GM19372 (cell line): ENCODE measurements at regions not wholly inside any gene's neighbourhood (a gene's known extent, or its start where the extent isn't known, plus 50 kb on each side); places are given as distances from the start of the nearest gene placed in this dataset.

Experiments used
- ATAC-seq: cut with Tn5 transposase; IDR thresholded peaks from one replicate; pipeline ENCODE4 v1.9.1; 2021; ENCODE audit warnings: mild to moderate bottlenecking, low read depth, moderate library complexity; ENCODE audit not compliant: unreplicated experiment

- no peak for ATAC-seq
Observed at GRCh38 chr10:8581521-8582225, 527.2 kb downstream of the GATA3 start.

DNA sequence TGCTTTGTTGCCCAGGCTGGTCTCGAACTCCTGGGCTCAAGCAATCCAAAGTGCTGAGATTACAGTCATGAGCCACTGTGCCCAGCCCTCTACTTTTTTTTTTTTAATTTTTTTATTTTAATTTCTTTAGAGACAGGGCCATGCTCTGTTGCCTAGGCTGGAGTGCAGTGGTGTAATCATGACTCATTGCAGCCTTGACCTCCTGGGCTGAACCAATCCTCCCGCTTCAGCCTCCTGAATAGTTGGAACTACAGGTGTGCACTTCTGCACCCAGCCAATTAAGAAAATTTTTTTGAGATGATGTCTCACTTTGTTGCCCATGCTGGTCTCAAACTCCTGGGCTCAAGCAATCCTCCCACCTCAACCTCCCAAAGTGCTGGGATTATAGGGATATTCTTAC lies 528.6 kb downstream of the GATA3 start:
- ATAC-seq: no peak

GRCh38 chr10:8584666-8585065 lies 530.2 kb downstream of the GATA3 start:
- ATAC-seq: no peak

- ATAC-seq: no peak
Observed at GRCh38 chr10:8586504-8586903, 532.0 kb downstream of the GATA3 start.

DNA sequence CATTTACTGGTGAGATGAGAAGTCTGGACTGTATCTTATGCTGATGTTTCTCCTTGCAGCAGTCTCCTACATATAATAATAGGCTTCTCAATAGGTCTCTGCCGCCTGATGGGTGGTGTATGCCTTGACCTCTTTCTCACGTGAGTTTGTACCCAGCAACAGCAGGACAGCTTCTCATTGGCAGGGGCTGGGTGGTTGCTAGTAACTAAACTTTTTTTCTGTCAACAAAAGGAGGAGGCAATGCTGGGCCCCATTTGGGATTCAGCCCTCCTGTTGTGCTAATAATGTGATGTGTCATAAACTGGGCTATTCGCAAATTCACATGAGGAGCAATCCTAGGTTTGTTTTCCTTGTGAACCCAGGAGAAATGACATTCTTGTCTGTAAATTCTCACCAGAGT lies 533.6 kb downstream of the GATA3 start:
- ATAC-seq: no peak

GRCh38 chr10:8590518-8590917 lies 536.0 kb downstream of the GATA3 start:
- no peak for ATAC-seq

- no peak for ATAC-seq
Observed at GRCh38 chr10:8591640-8592039, 537.2 kb downstream of the GATA3 start.

DNA sequence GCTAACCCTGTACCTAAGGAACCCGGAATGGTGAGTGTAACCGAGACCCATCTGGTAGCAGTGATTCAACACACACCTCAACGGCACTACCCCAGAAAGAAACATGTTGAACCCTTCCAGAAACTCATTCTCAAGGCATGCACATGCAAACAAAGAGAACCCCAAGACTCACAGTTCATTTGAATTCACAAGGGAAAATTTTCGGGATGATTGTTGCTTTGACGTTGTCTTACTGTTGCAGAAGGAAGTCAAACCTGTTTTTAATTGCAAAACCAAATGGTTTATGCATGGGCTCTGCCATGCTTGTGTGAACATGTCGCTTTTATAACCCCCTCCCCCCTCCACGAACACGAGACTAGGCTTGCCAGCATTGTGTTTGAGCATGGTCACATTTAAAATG lies 539.7 kb downstream of the GATA3 start:
- ATAC-seq: no peak

GRCh38 chr10:8594711-8595110 lies 540.2 kb downstream of the GATA3 start:
- no peak for ATAC-seq

DNA sequence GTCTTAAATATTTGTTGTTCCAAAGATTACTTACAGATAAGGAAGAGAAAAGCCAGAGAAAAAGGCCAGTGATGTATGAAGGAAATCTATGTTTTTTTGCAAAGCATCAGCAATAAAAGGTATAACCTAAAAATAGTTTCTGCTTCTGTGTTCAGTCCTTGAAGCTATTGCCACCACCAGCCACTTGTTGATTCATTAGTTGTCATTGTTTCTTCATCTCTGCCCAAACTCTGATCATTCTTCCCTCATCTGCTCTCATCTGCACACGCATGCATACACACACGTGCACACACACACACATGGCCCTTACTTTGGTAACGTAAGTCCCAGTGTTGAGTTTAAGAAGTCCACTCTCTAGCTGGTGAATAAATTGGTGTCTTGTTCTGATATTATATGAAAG lies 540.7 kb downstream of the GATA3 start:
- no peak for ATAC-seq

- ATAC-seq: no peak
Observed at GRCh38 chr10:8596929-8597472, 542.5 kb downstream of the GATA3 start.

- ATAC-seq: no peak
Observed at GRCh38 chr10:8600192-8600591, 545.7 kb downstream of the GATA3 start.

DNA sequence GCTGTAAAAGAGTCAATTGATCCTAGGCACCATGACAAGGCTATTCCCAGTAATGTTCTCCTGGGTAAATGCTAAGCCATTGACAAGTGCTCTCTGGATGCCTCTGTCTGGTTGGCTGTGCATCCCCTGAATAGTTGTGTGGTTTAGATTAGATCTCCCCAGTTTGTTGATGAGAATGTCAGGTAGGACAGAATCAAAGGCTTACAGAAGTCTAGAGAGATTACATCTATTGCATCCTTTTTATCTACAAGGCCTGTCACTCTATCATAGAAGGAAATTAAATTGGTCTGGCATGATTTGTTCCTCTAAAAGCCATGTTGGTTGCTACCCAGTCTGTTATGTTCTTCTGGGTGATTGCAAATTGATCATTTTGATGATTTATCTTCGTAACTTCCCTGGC lies 548.3 kb downstream of the GATA3 start:
- no peak for ATAC-seq

GRCh38 chr10:8614054-8614565 lies 559.6 kb downstream of the GATA3 start:
- ATAC-seq: no peak

DNA sequence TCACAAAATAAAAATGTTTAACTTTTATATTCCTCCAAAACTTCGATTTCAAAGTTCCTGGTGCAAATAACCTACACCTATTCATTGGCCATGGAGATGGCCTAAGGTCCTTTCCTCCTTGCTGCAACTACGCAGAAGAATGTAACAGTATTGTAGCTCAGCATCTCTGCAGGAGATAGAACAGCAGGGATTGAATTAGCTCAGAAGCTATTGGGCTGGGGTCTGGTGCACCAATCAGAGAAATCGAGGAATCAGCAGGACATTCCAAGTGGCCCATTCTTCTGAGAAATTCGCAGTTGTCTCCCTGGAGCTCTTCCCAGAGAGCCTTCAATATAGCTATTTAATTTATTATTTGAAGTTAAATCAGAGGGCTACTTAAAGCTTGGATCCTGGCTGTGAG lies 560.6 kb downstream of the GATA3 start:
- no peak for ATAC-seq

DNA sequence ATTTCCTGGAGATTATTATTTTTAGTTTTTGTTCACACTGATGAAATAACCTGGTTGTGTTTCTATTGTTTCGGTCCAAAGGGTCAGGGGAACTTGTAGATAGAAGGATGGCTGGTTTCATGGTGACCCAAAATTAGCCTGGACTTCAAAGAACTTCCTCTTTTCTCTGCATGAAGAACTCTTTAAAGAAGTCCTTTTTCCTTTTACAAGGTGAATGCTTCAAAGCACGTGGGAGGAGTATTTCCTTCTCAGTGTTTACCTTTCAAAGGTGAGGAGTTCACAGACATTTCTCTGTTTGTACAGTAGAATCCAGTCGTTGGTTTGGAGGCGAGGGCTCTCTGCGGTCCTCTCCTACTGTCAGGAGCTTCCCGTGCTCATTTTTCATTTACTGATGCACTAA lies 561.7 kb downstream of the GATA3 start:
- peak; percentile 54 for ATAC-seq

- ATAC-seq: no peak
Observed at GRCh38 chr10:8617792-8618191, 563.3 kb downstream of the GATA3 start.

DNA sequence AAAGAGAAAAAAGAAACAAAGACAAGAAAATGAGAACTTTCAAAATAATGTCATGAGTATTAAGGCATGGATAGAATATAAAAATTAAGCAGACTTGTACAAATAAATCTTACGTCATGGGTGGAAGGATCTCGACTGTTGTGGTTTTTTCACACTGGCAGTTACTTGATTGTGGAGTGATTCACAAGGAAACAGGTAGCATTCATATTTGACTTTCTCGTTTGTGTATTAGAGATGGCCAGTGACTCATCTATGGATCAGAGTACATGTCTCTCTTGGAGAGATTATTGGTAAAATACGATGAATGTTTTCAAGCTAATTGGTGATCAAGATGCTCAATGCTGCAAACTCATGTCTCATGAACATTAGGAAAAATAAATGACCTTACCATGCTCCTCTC lies 564.3 kb downstream of the GATA3 start:
- no peak for ATAC-seq

DNA sequence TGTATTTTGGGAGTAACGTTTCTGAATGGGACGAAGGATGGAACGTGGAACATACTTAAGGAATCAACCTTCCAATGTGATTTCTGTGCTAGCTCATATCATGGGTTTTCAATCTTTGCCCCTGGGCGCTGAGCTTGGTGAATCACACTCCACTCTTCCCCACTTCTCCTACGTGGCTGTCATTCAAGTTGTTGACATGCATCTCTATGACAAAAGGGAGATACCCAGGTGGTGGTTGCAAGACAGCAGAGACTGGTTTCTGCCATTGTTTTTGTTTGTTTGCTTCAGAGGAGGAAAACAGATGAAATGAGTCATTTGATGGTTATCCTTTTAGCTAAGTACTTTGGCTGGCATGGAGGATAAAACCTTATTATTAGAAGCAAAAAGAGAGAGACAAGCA lies 573.9 kb downstream of the GATA3 start:
- no peak for ATAC-seq

DNA sequence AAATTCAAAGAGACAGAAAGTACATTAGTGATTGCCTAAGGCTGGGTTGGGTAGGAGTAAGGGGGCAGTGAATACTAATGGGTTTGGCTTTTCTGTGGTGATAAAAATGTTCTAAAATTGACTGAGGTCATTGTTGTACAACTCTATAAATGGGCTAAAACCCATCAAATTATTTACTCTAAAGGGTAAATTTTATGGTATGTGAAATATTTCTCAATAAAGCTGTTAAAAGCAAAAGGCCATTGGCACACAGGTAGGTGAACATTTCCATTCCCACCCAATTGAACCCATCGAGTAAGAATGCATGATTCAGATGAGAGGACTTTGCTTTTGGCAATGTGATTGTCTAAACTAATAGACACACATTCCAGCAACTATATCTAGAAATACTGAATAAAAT lies 579.4 kb downstream of the GATA3 start:
- ATAC-seq: no peak

DNA sequence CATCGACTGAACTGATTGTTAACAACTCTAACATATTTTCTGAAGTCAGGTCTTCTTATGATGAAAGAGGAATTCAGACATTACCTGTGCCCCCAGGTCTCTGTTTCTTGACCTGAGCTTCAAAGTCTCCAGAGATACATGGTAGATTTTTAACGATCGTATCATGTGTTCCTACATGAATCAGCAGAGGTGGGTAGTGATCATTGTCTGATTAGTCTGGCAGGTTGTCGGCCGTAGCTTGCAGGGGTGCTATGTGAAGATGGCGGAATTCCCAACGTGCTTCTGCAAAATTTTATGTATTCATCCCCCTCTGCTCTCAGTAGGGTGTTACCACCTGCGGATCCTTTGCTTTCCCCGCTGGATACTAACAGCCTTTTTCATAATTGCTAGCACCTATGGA lies 581.9 kb downstream of the GATA3 start:
- no peak for ATAC-seq

DNA sequence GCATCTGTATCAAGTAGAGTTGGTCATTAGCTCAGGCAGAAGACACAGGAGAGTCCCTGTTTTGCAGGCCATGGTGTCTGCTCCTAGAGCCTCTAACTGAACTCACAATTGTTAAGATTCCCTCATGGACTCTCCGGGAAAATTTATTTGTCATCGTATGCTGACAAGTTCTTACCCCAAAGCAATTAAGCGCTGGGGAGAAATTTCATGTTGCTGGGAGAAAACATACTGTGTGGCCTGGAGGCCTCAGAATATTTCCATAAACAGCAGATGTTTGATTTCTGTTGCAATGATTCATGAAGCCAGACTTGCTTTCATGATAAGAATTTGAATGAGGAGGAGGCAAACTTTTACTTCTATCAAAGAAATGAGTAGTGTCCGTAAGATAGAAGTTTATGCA lies 583.2 kb downstream of the GATA3 start:
- no peak for ATAC-seq
